HG02938 (cell line): ENCODE measurements at regions not wholly inside any gene's neighbourhood (a gene's known extent, or its start where the extent isn't known, plus 50 kb on each side); places are given as distances from the start of the nearest gene placed in this dataset.
"Not testable (repeated sequence)": the region's sequence is repeated elsewhere in the genome, so short reads cannot be mapped to it uniquely, and the experiment has no call there.

Source experiments
- ATAC-seq: cut with Tn5 transposase; IDR thresholded peaks from one replicate; pipeline ENCODE4 v1.9.1; 2021; ENCODE audit warnings: mild to moderate bottlenecking, moderate library complexity; ENCODE audit not compliant: unreplicated experiment

- no peak for ATAC-seq
These were observed 127.2 kb upstream of the IER5L start for GRCh38 chr9:129305246-129305645.

GRCh38 chr9:129301941-129302340 is 123.9 kb upstream of the IER5L start:
- no peak for ATAC-seq

- not testable (repeated sequence) for ATAC-seq
These were observed 118.1 kb upstream of the IER5L start for GRCh38 chr9:129296195-129296594.

- ATAC-seq: no peak
These were observed 113.0 kb upstream of the IER5L start for GRCh38 chr9:129291041-129291501.

- no peak for ATAC-seq
These were observed 112.5 kb upstream of the IER5L start for GRCh38 chr9:129290606-129291005.

GRCh38 chr9:129289883-129290282 is 111.8 kb upstream of the IER5L start:
- no peak for ATAC-seq

- no peak for ATAC-seq
These were observed 111.2 kb upstream of the IER5L start for GRCh38 chr9:129289131-129289731.

GRCh38 chr9:129287619-129288305 is 109.7 kb upstream of the IER5L start:
- ATAC-seq: no peak

GRCh38 chr9:129285979-129286772 is 108.1 kb upstream of the IER5L start:
- no peak for ATAC-seq

- no peak for ATAC-seq
These were observed 107.3 kb upstream of the IER5L start for GRCh38 chr9:129285382-129285781.

GRCh38 chr9:129284607-129285291 is 106.7 kb upstream of the IER5L start:
- no peak for ATAC-seq

GRCh38 chr9:129283705-129284606 is 105.9 kb upstream of the IER5L start:
- ATAC-seq: no peak

- no peak for ATAC-seq
These were observed 105.2 kb upstream of the IER5L start for GRCh38 chr9:129283291-129283691.

- ATAC-seq: no peak
These were observed 104.7 kb upstream of the IER5L start for GRCh38 chr9:129282731-129283211.

GRCh38 chr9:129282272-129282671 is 104.2 kb upstream of the IER5L start:
- ATAC-seq: no peak

GRCh38 chr9:129281506-129282145 is 103.6 kb upstream of the IER5L start:
- no peak for ATAC-seq

- no peak for ATAC-seq
These were observed 102.7 kb upstream of the IER5L start for GRCh38 chr9:129280623-129281271.

- ATAC-seq: no peak
These were observed 102.2 kb upstream of the IER5L start for GRCh38 chr9:129280236-129280622.
